PFSK-1 (cell line): ENCODE measurements at regions not wholly inside any gene's neighbourhood (a gene's known extent, or its start where the extent isn't known, plus 50 kb on each side); places are given as distances from the start of the nearest gene placed in this dataset.

ENCODE experiments used
- FOXP2 ChIP-seq: optimal IDR thresholded peaks from 2 replicates; pipeline ENCODE3; 2011; ENCODE audit warnings: borderline replicate concordance, control low read depth, inconsistent platforms; ENCODE audit not compliant: insufficient read depth; ENCODE audit errors: extremely low read length, extremely low read depth
- POLR2AphosphoS5 ChIP-seq: IDR thresholded peaks from 2 replicates; pipeline ENCODE4 v1.6.1; 2012; ENCODE audit warnings: low read depth, mild to moderate bottlenecking, control low read depth, low read length, moderate library complexity
- SIN3A ChIP-seq: IDR thresholded peaks from 2 replicates; pipeline ENCODE4 v1.6.1; 2012; ENCODE audit warnings: mild to moderate bottlenecking, low read length, moderate library complexity, borderline replicate concordance; ENCODE audit not compliant: insufficient read depth
- TAF1 ChIP-seq: IDR thresholded peaks from 2 replicates; pipeline ENCODE4 v1.6.1; 2012; ENCODE audit warnings: low read length, control low read depth, borderline replicate concordance; ENCODE audit not compliant: insufficient read depth
- TF ChIP-seq, protein P1 (sequence below), 2 experiments: IDR thresholded peaks; 2 replicates each; pipeline versions ENCODE4 v1.6.1 to v1.8.0; 2011 to 2012; ENCODE audit warnings: low read depth in 2 of 2, low read length in 2 of 2, control low read depth in 1 of 2, inconsistent platforms in 1 of 2, mild to moderate bottlenecking in 1 of 2, moderate library complexity in 1 of 2; ENCODE audit not compliant: insufficient read depth in 1 of 2

DNA sequence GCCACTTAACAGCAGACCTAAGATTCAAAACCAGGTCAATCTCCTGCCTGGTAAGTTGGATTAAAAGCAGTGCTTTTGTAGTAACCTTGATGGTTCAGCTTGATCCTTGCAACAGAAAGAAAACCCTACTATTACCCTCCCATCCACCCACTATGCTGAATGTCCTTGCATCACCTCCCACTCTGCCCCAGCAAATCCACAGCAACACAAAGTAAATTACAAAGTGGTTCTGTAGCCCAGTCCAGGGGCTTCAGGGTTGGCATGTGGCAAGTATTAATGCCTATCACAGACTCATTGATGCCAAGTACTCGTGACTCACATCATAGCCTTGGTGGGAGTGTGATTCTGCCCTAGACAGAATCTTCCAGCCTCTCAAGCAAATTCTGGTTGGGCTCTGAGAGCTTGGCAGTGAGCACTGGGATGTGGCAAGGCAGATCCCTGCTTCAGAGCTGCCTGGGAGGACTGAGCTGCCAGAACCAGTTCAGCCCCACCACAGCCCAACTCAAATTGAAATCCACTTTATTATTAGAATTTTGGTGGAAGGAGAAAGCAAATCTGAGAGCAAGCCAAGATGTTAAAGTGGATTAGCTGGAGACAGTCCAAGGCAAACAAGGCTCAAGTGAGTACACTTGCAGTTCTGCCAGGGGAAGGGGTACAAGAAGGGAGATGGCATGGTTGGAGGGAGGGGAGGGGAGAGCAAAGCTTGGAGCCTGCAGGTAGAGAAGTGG lies 225.8 kb upstream of the UMPS start:
- TF ChIP-seq, protein P1, sequence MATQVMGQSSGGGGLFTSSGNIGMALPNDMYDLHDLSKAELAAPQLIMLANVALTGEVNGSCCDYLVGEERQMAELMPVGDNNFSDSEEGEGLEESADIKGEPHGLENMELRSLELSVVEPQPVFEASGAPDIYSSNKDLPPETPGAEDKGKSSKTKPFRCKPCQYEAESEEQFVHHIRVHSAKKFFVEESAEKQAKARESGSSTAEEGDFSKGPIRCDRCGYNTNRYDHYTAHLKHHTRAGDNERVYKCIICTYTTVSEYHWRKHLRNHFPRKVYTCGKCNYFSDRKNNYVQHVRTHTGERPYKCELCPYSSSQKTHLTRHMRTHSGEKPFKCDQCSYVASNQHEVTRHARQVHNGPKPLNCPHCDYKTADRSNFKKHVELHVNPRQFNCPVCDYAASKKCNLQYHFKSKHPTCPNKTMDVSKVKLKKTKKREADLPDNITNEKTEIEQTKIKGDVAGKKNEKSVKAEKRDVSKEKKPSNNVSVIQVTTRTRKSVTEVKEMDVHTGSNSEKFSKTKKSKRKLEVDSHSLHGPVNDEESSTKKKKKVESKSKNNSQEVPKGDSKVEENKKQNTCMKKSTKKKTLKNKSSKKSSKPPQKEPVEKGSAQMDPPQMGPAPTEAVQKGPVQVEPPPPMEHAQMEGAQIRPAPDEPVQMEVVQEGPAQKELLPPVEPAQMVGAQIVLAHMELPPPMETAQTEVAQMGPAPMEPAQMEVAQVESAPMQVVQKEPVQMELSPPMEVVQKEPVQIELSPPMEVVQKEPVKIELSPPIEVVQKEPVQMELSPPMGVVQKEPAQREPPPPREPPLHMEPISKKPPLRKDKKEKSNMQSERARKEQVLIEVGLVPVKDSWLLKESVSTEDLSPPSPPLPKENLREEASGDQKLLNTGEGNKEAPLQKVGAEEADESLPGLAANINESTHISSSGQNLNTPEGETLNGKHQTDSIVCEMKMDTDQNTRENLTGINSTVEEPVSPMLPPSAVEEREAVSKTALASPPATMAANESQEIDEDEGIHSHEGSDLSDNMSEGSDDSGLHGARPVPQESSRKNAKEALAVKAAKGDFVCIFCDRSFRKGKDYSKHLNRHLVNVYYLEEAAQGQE (IDR thresholded peaks at IDR 0.05; ENCODE audit: insufficient read depth in 1 of 2, low read depth in 2 of 2, low read length in 2 of 2) = no peak
- no peak for TF ChIP-seq TAF1

DNA sequence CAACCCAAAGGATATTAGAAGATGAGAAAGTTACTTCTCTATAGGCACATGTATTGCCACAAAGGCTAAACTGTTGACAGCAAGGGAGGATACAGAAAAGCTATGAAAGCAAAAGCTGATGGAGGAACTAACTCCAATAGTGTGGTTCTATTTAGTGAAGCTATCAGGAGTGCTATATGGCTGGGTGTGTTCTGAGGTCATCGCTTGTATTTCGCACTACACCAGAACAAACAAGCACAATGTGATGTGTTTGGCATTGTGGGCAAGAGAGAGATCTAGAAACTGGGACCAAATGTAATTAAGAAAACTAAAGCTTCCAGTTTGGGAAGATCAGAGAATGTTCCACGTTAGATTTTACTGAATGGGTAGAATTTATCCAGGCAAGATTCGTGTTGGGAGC lies 220.4 kb upstream of the UMPS start:
- TF ChIP-seq FOXP2 (no peak), SIN3A (no peak), POLR2AphosphoS5 (no peak), TAF1 (no peak)
- TF ChIP-seq, protein P1 (IDR thresholded peaks at IDR 0.05; ENCODE audit: insufficient read depth in 1 of 2, low read depth in 2 of 2, low read length in 2 of 2) = no peak

DNA sequence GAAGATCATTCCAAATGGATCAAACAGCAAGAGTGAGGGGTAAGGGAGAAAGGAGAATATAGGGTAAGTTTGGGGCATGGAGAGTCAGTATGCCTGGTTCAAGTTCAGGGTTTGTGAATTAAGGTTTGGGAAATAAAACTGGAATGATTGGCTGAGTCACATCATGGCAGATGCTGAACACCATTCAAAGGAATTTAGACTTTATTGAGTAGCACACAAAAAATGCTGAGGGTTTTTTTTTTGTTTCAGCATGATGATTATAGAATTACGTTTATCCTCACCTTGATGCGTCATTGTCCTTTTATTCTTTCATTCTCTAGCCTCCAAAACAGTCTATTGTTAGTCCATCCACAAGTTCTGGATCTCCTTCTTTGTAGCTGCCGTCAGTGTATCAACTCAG lies 220.0 kb upstream of the UMPS start:
- TF ChIP-seq POLR2AphosphoS5 (no peak), SIN3A (no peak), TAF1 (no peak), FOXP2 (no peak)
- TF ChIP-seq, protein P1 (IDR thresholded peaks at IDR 0.05; ENCODE audit: insufficient read depth in 1 of 2, low read depth in 2 of 2, low read length in 2 of 2) = no peak

DNA sequence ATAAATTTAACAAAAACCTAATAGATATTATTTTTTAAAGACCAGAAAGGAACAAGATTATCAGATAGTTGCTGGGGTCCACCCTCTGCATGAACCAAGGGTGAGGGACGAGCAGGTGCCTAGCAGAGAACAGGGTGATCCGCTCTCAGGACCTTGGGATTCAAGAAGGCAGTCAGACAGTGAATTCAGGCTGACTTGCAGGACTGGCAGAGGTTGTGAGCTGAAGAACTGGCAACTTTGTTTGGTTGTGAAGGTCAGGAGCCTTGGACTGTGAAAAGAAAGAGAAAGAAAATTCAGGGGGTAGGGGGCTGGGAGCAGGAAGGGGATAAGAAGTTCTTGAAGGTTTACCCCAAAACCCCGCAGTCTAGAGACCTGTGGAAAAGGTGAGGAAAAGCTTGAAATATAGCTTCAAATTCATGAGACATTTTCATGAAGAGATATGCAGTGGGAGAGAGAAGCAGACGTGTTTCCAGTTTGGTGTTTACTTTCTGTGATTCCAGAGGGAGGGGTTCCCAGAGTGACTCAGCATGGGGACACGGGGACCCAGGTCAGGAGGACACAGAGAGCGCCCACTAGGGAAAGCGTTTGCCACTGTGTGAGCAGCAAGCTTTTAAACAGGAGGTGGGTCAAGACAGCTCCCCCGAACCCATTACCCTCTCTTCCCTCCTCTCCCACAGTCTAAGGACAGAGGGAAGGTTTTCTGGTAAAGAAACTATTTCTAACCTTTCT lies 217.2 kb upstream of the UMPS start:
- TF ChIP-seq, protein P1 (IDR thresholded peaks at IDR 0.05; ENCODE audit: insufficient read depth in 1 of 2, low read depth in 2 of 2, low read length in 2 of 2) = no peak
- TF ChIP-seq POLR2AphosphoS5 (no peak), SIN3A (no peak), FOXP2 (no peak), TAF1 (no peak)
